Prostate gland (tissue), 2 donors: ENCODE measurements at regions not wholly inside any gene's neighbourhood (a gene's known extent, or its start where the extent isn't known, plus 50 kb on each side); places are given as distances from the start of the nearest gene placed in this dataset.

Source experiments
- POLR2A ChIP-seq: fragments of 450-650 bp; IDR thresholded peaks from one replicate; pipeline ENCODE4 v1.6.1; 2016; ENCODE audit warnings: antibody characterized with exemption, mild to moderate bottlenecking
- POLR2AphosphoS5 ChIP-seq: sonication (generic); formaldehyde crosslinking; IDR thresholded peaks from one replicate; pipeline ENCODE4 v1.6.1; 2017; ENCODE audit warnings: antibody characterized with exemption
- TF ChIP-seq, protein P1 (sequence below), 4 experiments: fragments of 200-600 bp in 2 of 4; fragments of 450-650 bp in 2 of 4; sonication (generic) in 2 of 4; IDR thresholded peaks; 1 replicate in 3 of 4; 2 replicates in 1 of 4; pipeline ENCODE4 v1.5.1; 2016 to 2019; ENCODE audit warnings: antibody characterized with exemption in 4 of 4, mild to moderate bottlenecking in 2 of 4, moderate library complexity in 2 of 4

DNA sequence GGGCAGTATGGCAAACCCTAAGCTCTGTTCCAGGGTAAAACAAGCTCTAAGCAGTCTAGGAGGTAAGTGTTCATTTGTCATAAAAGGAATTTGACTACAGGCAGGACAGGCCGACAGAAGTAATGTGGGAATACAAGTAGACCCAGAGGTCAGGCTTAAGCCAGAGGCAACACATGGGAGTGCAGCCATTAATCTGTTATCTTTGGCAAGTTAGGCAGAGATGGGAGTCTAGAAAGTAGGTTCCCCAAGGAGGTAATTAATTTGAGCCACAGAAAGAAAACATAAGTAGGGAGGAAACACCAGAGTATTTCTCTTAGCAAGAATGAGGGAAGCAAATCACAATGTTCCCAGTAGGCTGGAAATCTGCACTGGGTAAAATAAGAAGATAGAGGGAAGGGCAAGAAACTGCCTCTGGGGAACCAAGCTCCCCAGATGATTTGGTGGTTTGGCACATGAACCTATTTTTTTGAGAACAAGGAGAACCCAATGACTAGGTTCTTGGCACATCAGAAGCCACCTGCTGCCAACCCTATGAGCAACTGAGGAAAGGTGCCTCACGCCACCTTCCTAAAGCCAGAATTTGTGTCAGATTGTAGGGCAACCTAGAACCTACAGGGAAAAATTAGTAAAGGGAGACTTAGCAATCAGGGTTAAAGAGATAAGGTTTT is 636.4 kb upstream of the PLXNA2 start:
- TF ChIP-seq POLR2A (no peak), POLR2AphosphoS5 (no peak)
- TF ChIP-seq, protein P1, sequence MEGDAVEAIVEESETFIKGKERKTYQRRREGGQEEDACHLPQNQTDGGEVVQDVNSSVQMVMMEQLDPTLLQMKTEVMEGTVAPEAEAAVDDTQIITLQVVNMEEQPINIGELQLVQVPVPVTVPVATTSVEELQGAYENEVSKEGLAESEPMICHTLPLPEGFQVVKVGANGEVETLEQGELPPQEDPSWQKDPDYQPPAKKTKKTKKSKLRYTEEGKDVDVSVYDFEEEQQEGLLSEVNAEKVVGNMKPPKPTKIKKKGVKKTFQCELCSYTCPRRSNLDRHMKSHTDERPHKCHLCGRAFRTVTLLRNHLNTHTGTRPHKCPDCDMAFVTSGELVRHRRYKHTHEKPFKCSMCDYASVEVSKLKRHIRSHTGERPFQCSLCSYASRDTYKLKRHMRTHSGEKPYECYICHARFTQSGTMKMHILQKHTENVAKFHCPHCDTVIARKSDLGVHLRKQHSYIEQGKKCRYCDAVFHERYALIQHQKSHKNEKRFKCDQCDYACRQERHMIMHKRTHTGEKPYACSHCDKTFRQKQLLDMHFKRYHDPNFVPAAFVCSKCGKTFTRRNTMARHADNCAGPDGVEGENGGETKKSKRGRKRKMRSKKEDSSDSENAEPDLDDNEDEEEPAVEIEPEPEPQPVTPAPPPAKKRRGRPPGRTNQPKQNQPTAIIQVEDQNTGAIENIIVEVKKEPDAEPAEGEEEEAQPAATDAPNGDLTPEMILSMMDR (IDR thresholded peaks at IDR 0.05): no peak
